GM12878 (cell line): ENCODE measurements at regions not wholly inside any gene's neighbourhood (a gene's known extent, or its start where the extent isn't known, plus 50 kb on each side); places are given as distances from the start of the nearest gene placed in this dataset.

Source experiments
- ATAC-seq: fragments of 200-7000 bp; cut with Tn5 transposase; 3 replicates; pipeline ENCODE4 v1.9.1; 2020; ENCODE audit warnings: mild to moderate bottlenecking, moderate library complexity
- BruUV-seq: library from RNA; stranded (reverse); fragments of 400-500 nt; replicated peaks from 2 replicates; lab custom pipeline; 2021; lab: Mats Ljungman, UMichigan
- CTCF ChIA-PET: fragments of 300-600 bp; sonication (Branson Sonifier 250); formaldehyde crosslinking; extraction: SDS; loops from one replicate; lab custom pipeline; 2021; ENCODE audit warnings: inconsistent platforms; lab: Yijun Ruan, JAX
- POLR2A ChIA-PET: fragments of 350-600 bp; formaldehyde crosslinking; extraction: SDS; loops from one replicate; lab custom pipeline; 2021; ENCODE audit warnings: inconsistent platforms; lab: Charles Lee
- RAD21 ChIA-PET: fragments of 300-600 bp; sonication (Branson Sonifier 250); formaldehyde crosslinking; loops from one replicate; lab custom pipeline; 2023; ENCODE audit warnings: antibody characterized with exemption; ENCODE audit not compliant: unreplicated experiment; lab: Charles Lee
- SMC1A ChIA-PET: fragments of 300-600 bp; sonication (Branson Sonifier 250); formaldehyde crosslinking; loops from one replicate; lab custom pipeline; 2023; ENCODE audit not compliant: unreplicated experiment, uncharacterized antibody; lab: Charles Lee
- DNase-seq: peaks from one replicate; pipeline ENCODE4 v3.0.0-alpha.2; 2011; ENCODE audit warnings: low read depth, low spot score
- FAIRE-seq: peaks from 3 replicates; lab custom pipeline; 2011; peaks lifted over from hg19 to GRCh38; lab: Jason Lieb, UNC
- H2AFZ ChIP-seq: 2 replicates; pipeline ENCODE4 v1.6.0; 2011; ENCODE audit warnings: low read depth, low read length, control low read depth; ENCODE audit not compliant: control insufficient read depth
- H3K27ac ChIP-seq: 2 replicates; pipeline ENCODE4 v1.5.1; 2011; ENCODE audit warnings: control low read depth; ENCODE audit not compliant: control insufficient read depth, insufficient read depth
- H3K27me3 ChIP-seq, 2 experiments: replicated peaks in 1 of 2; 2 replicates each; pipeline versions ENCODE4 v1.6.0 to v1.6.1; 2011; ENCODE audit warnings: low read length in 1 of 2; ENCODE audit not compliant: control insufficient read depth in 2 of 2, insufficient read depth in 2 of 2
- H3K36me3 ChIP-seq, 2 experiments: 2 replicates each; pipeline ENCODE4 v1.5.1; 2011; ENCODE audit warnings: low read length in 1 of 2; ENCODE audit not compliant: control insufficient read depth in 2 of 2, insufficient read depth in 2 of 2
- H3K4me1 ChIP-seq: 2 replicates; pipeline ENCODE4 v1.6.1; 2011; ENCODE audit warnings: mild to moderate bottlenecking, low read length, moderate library complexity, mixed read lengths; ENCODE audit not compliant: control insufficient read depth, insufficient read depth
- H3K4me2 ChIP-seq: 2 replicates; pipeline ENCODE4 v1.6.0; 2011; ENCODE audit warnings: control low read depth; ENCODE audit not compliant: control insufficient read depth, insufficient read depth
- H3K4me3 ChIP-seq: fragments of 200-600 bp; sonication (generic); 2 replicates; pipeline ENCODE4 v1.5.1; 2016
- H3K79me2 ChIP-seq: 2 replicates; pipeline ENCODE4 v1.6.0; 2011; ENCODE audit warnings: low read length; ENCODE audit not compliant: control insufficient read depth, insufficient read depth
- H3K9ac ChIP-seq: 2 replicates; pipeline ENCODE4 v1.8.0; 2011; ENCODE audit warnings: low read length, control low read depth, mixed read lengths; ENCODE audit not compliant: control insufficient read depth, insufficient read depth
- H3K9me3 ChIP-seq: replicated peaks from 3 replicates; pipeline ENCODE4 v1.5.1; 2011; ENCODE audit warnings: mild to moderate bottlenecking, low read length; ENCODE audit not compliant: control insufficient read depth, insufficient read depth
- H4K20me1 ChIP-seq: 2 replicates; pipeline ENCODE4 v1.6.0; 2011; ENCODE audit not compliant: control insufficient read depth, insufficient read depth
- CBFB ChIP-seq: IDR thresholded peaks from 2 replicates; pipeline ENCODE4 v1.6.1; 2016; ENCODE audit warnings: antibody characterized with exemption, low read depth
- CBX5 ChIP-seq: sonication (generic); IDR thresholded peaks from 2 replicates; pipeline ENCODE4 v1.6.1; 2016; ENCODE audit warnings: low read depth, moderate library complexity, mild to moderate bottlenecking, inconsistent platforms
- PAX5 ChIP-seq: IDR thresholded peaks from 2 replicates; pipeline ENCODE4 v1.6.1; 2011; ENCODE audit warnings: low read depth, low read length, borderline replicate concordance
- POLR2AphosphoS5 ChIP-seq: IDR thresholded peaks from 2 replicates; pipeline ENCODE4 v1.6.1; 2011; ENCODE audit warnings: mild to moderate bottlenecking, low read length, inconsistent platforms
- SPI1 ChIP-seq: IDR thresholded peaks from 2 replicates; pipeline ENCODE4 v1.6.1; 2011; ENCODE audit warnings: low read depth, mild to moderate bottlenecking, low read length, moderate library complexity, borderline replicate concordance; ENCODE audit not compliant: insufficient read depth
- WGBS: methylation state at CpG from one replicate; pipeline ENCODE4 v1.1.6; 2016; ENCODE audit warnings: low lambda C conversion rate; ENCODE audit not compliant: insufficient replicate concordance, insufficient coverage; ENCODE audit errors: missing lambda C conversion rate; 5-methylcytosine and 5-hydroxymethylcytosine counted together
- in situ Hi-C: fragments of 300-500 bp; cut with MboI; formaldehyde crosslinking; loops from 9 replicates; pipeline ENCODE4 v1.14.3; 2018; ENCODE audit warnings: mixed read lengths
- intact Hi-C: fragments of 100-400 bp; cut with micrococcal nuclease; formaldehyde crosslinking; loops from one replicate; pipeline ENCODE4 v1.14.2; 2022; ENCODE audit not compliant: unreplicated experiment
- TF ChIP-seq, protein P1 (sequence below): fragments of 450-650 bp; formaldehyde crosslinking; IDR thresholded peaks from 2 replicates; pipeline ENCODE4 v1.4.0; 2022; ENCODE audit warnings: mild to moderate bottlenecking, moderate library complexity
- TF ChIP-seq, protein P2 (sequence below): fragments of 450-650 bp; formaldehyde crosslinking; IDR thresholded peaks from 2 replicates; pipeline ENCODE4 v1.5.0; 2022; ENCODE audit warnings: mild to moderate bottlenecking, missing genetic modification characterization
- TF ChIP-seq, protein P3 (sequence below): fragments of 450-650 bp; IDR thresholded peaks from 2 replicates; pipeline ENCODE4 v1.6.1; 2017; ENCODE audit warnings: mild to moderate bottlenecking, moderate library complexity
- TF ChIP-seq, protein P4 (sequence below): fragments of 450-650 bp; formaldehyde crosslinking; IDR thresholded peaks from 2 replicates; pipeline ENCODE4 v1.4.0; 2020; ENCODE audit warnings: mild to moderate bottlenecking, moderate library complexity

DNA sequence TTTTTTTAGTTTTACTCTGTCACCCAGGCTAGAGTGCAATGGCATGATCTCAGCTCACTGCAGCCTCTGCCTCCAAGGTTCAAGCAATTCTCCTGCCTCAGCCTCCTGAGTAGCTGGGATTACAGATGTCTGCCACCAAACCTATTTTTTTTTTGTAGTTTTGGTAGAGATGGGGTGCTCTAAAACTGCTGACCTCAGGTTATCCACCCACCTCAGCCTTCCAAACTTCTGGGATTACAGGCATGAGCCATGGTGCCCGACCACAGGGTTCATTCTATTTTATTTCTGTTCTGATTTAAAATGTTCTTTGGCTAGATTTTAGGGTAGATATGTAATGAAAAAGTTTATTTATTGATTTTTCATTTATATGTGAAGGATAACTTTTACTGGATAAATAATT is 1062.8 kb upstream of the NOVA1 start:
- CTCF ChIA-PET: no interaction called here
- TF ChIP-seq CBFB (no peak), CBX5 (no peak), PAX5 (no peak), SPI1 (no peak), POLR2AphosphoS5 (no peak)
- TF ChIP-seq, protein P1, sequence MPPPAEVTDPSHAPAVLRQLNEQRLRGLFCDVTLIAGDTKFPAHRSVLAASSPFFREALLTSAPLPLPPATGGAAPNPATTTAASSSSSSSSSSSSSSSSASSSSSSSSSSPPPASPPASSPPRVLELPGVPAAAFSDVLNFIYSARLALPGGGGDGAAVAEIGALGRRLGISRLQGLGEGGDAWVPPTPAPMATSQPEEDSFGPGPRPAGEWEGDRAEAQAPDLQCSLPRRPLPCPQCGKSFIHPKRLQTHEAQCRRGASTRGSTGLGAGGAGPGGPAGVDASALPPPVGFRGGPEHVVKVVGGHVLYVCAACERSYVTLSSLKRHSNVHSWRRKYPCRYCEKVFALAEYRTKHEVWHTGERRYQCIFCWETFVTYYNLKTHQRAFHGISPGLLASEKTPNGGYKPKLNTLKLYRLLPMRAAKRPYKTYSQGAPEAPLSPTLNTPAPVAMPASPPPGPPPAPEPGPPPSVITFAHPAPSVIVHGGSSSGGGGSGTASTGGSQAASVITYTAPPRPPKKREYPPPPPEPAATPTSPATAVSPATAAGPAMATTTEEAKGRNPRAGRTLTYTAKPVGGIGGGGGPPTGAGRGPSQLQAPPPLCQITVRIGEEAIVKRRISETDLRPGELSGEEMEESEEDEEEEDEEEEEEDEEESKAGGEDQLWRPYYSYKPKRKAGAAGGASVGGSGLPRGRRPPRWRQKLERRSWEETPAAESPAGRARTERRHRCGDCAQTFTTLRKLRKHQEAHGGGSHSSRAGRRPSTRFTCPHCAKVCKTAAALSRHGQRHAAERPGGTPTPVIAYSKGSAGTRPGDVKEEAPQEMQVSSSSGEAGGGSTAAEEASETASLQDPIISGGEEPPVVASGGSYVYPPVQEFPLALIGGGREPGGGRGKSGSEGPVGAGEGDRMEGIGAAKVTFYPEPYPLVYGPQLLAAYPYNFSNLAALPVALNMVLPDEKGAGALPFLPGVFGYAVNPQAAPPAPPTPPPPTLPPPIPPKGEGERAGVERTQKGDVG (CRISPR knock-in tag): no peak
- TF ChIP-seq, protein P2, sequence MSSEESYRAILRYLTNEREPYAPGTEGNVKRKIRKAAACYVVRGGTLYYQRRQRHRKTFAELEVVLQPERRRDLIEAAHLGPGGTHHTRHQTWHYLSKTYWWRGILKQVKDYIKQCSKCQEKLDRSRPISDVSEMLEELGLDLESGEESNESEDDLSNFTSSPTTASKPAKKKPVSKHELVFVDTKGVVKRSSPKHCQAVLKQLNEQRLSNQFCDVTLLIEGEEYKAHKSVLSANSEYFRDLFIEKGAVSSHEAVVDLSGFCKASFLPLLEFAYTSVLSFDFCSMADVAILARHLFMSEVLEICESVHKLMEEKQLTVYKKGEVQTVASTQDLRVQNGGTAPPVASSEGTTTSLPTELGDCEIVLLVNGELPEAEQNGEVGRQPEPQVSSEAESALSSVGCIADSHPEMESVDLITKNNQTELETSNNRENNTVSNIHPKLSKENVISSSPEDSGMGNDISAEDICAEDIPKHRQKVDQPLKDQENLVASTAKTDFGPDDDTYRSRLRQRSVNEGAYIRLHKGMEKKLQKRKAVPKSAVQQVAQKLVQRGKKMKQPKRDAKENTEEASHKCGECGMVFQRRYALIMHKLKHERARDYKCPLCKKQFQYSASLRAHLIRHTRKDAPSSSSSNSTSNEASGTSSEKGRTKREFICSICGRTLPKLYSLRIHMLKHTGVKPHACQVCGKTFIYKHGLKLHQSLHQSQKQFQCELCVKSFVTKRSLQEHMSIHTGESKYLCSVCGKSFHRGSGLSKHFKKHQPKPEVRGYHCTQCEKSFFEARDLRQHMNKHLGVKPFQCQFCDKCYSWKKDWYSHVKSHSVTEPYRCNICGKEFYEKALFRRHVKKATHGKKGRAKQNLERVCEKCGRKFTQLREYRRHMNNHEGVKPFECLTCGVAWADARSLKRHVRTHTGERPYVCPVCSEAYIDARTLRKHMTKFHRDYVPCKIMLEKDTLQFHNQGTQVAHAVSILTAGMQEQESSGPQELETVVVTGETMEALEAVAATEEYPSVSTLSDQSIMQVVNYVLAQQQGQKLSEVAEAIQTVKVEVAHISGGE (CRISPR knock-in tag): no peak
- TF ChIP-seq, protein P3, sequence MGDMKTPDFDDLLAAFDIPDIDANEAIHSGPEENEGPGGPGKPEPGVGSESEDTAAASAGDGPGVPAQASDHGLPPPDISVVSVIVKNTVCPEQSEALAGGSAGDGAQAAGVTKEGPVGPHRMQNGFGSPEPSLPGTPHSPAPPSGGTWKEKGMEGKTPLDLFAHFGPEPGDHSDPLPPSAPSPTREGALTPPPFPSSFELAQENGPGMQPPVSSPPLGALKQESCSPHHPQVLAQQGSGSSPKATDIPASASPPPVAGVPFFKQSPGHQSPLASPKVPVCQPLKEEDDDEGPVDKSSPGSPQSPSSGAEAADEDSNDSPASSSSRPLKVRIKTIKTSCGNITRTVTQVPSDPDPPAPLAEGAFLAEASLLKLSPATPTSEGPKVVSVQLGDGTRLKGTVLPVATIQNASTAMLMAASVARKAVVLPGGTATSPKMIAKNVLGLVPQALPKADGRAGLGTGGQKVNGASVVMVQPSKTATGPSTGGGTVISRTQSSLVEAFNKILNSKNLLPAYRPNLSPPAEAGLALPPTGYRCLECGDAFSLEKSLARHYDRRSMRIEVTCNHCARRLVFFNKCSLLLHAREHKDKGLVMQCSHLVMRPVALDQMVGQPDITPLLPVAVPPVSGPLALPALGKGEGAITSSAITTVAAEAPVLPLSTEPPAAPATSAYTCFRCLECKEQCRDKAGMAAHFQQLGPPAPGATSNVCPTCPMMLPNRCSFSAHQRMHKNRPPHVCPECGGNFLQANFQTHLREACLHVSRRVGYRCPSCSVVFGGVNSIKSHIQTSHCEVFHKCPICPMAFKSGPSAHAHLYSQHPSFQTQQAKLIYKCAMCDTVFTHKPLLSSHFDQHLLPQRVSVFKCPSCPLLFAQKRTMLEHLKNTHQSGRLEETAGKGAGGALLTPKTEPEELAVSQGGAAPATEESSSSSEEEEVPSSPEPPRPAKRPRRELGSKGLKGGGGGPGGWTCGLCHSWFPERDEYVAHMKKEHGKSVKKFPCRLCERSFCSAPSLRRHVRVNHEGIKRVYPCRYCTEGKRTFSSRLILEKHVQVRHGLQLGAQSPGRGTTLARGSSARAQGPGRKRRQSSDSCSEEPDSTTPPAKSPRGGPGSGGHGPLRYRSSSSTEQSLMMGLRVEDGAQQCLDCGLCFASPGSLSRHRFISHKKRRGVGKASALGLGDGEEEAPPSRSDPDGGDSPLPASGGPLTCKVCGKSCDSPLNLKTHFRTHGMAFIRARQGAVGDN: no peak
- TF ChIP-seq, protein P4, sequence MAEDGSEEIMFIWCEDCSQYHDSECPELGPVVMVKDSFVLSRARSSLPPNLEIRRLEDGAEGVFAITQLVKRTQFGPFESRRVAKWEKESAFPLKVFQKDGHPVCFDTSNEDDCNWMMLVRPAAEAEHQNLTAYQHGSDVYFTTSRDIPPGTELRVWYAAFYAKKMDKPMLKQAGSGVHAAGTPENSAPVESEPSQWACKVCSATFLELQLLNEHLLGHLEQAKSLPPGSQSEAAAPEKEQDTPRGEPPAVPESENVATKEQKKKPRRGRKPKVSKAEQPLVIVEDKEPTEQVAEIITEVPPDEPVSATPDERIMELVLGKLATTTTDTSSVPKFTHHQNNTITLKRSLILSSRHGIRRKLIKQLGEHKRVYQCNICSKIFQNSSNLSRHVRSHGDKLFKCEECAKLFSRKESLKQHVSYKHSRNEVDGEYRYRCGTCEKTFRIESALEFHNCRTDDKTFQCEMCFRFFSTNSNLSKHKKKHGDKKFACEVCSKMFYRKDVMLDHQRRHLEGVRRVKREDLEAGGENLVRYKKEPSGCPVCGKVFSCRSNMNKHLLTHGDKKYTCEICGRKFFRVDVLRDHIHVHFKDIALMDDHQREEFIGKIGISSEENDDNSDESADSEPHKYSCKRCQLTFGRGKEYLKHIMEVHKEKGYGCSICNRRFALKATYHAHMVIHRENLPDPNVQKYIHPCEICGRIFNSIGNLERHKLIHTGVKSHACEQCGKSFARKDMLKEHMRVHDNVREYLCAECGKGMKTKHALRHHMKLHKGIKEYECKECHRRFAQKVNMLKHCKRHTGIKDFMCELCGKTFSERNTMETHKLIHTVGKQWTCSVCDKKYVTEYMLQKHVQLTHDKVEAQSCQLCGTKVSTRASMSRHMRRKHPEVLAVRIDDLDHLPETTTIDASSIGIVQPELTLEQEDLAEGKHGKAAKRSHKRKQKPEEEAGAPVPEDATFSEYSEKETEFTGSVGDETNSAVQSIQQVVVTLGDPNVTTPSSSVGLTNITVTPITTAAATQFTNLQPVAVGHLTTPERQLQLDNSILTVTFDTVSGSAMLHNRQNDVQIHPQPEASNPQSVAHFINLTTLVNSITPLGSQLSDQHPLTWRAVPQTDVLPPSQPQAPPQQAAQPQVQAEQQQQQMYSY (CRISPR knock-in tag): no peak

More for the DNA sequence above, 1062.8 kb upstream of the NOVA1 start:
- Histone ChIP-seq H3K4me2 (no peak overlapping the region), H2AFZ (no peak overlapping the region), H3K4me3 (no peak overlapping the region), H3K9ac (no peak overlapping the region), H4K20me1 (no peaks in the 10 kb centered on the region), H3K4me1 (no peaks in the 10 kb centered on the region), H3K27me3 (no peaks in the 10 kb centered on the region), H3K9me3 (no peaks in the 10 kb centered on the region), H3K79me2 (no peaks in the 10 kb centered on the region), H3K27ac (no peak overlapping the region), H3K36me3 (no peaks in the 10 kb centered on the region)
- ChIA-PET RAD21 (no interaction called here), SMC1A (interaction anchor here (0.9 kb wide), 1 partner anchor 14 kb away, joined by 3 read pairs; no protein-coding TSS in a partner anchor), POLR2A (no interaction called here)
- DNase-seq: no peak
- FAIRE-seq: no peak
- ATAC-seq: no peak
- in situ Hi-C loops (no loop called here), intact Hi-C loops (no loop called here)
- BruUV-seq: no TSS peak
- WGBS: 0% methylated on average over 1 of the region's 1 CpG
